Keratinocyte (primary cell): ENCODE measurements at regions not wholly inside any gene's neighbourhood (a gene's known extent, or its start where the extent isn't known, plus 50 kb on each side); places are given as distances from the start of the nearest gene placed in this dataset.

Experiments
- CTCF ChIP-seq, 3 experiments: IDR thresholded peaks in 1 of 3; conservative IDR thresholded peaks in 1 of 3; optimal IDR thresholded peaks in 1 of 3; 2 replicates in 2 of 3; 3 replicates in 1 of 3; pipeline versions ENCODE3 to v1.5.1; 2011; ENCODE audit warnings: low read length in 3 of 3, mild to moderate bottlenecking in 3 of 3, moderate library complexity in 2 of 3, control low read depth in 1 of 3, inconsistent platforms in 1 of 3; ENCODE audit not compliant: insufficient read depth in 2 of 3; ENCODE audit errors: extremely low read depth in 1 of 3
- EZH2 ChIP-seq: IDR thresholded peaks from one replicate; pipeline ENCODE4 v1.6.1; 2012; ENCODE audit warnings: inconsistent platforms, mild to moderate bottlenecking, low read length, moderate library complexity

GRCh38 chr11:50098186-50098725 is 65.6 kb downstream of the OR4C45 start:
- no peak for TF ChIP-seq CTCF (optimal IDR thresholded peaks at IDR 0.05 in 1 of 3, IDR thresholded peaks at IDR 0.05 in 1 of 3, conservative IDR thresholded peaks at IDR 0.05 in 1 of 3; ENCODE audit: extremely low read depth in 1 of 3, insufficient read depth in 2 of 3, low read length in 3 of 3)
- TF ChIP-seq EZH2, result no peak
